GM12878 (cell line): ENCODE measurements at regions not wholly inside any gene's neighbourhood (a gene's known extent, or its start where the extent isn't known, plus 50 kb on each side); places are given as distances from the start of the nearest gene placed in this dataset.

ENCODE experiments used
- ATAC-seq: fragments of 200-7000 bp; cut with Tn5 transposase; 3 replicates; pipeline ENCODE4 v1.9.1; 2020; ENCODE audit warnings: mild to moderate bottlenecking, moderate library complexity
- BruUV-seq: library from RNA; stranded (reverse); fragments of 400-500 nt; replicated peaks from 2 replicates; lab custom pipeline; 2021; lab: Mats Ljungman, UMichigan
- CTCF ChIA-PET: fragments of 300-600 bp; sonication (Branson Sonifier 250); formaldehyde crosslinking; extraction: SDS; loops from one replicate; lab custom pipeline; 2021; ENCODE audit warnings: inconsistent platforms; lab: Yijun Ruan, JAX
- POLR2A ChIA-PET: fragments of 350-600 bp; formaldehyde crosslinking; extraction: SDS; loops from one replicate; lab custom pipeline; 2021; ENCODE audit warnings: inconsistent platforms; lab: Charles Lee
- RAD21 ChIA-PET: fragments of 300-600 bp; sonication (Branson Sonifier 250); formaldehyde crosslinking; loops from one replicate; lab custom pipeline; 2023; ENCODE audit warnings: antibody characterized with exemption; ENCODE audit not compliant: unreplicated experiment; lab: Charles Lee
- SMC1A ChIA-PET: fragments of 300-600 bp; sonication (Branson Sonifier 250); formaldehyde crosslinking; loops from one replicate; lab custom pipeline; 2023; ENCODE audit not compliant: unreplicated experiment, uncharacterized antibody; lab: Charles Lee
- DNase-seq: peaks from one replicate; pipeline ENCODE4 v3.0.0-alpha.2; 2011; ENCODE audit warnings: low read depth, low spot score
- FAIRE-seq: peaks from 3 replicates; lab custom pipeline; 2011; peaks lifted over from hg19 to GRCh38; lab: Jason Lieb, UNC
- H2AFZ ChIP-seq: 2 replicates; pipeline ENCODE4 v1.6.0; 2011; ENCODE audit warnings: low read depth, low read length, control low read depth; ENCODE audit not compliant: control insufficient read depth
- H3K27ac ChIP-seq: 2 replicates; pipeline ENCODE4 v1.5.1; 2011; ENCODE audit warnings: control low read depth; ENCODE audit not compliant: control insufficient read depth, insufficient read depth
- H3K27me3 ChIP-seq, 2 experiments: replicated peaks in 1 of 2; 2 replicates each; pipeline versions ENCODE4 v1.6.0 to v1.6.1; 2011; ENCODE audit warnings: low read length in 1 of 2; ENCODE audit not compliant: control insufficient read depth in 2 of 2, insufficient read depth in 2 of 2
- H3K36me3 ChIP-seq, 2 experiments: 2 replicates each; pipeline ENCODE4 v1.5.1; 2011; ENCODE audit warnings: low read length in 1 of 2; ENCODE audit not compliant: control insufficient read depth in 2 of 2, insufficient read depth in 2 of 2
- H3K4me1 ChIP-seq: 2 replicates; pipeline ENCODE4 v1.6.1; 2011; ENCODE audit warnings: mild to moderate bottlenecking, low read length, moderate library complexity, mixed read lengths; ENCODE audit not compliant: control insufficient read depth, insufficient read depth
- H3K4me2 ChIP-seq: 2 replicates; pipeline ENCODE4 v1.6.0; 2011; ENCODE audit warnings: control low read depth; ENCODE audit not compliant: control insufficient read depth, insufficient read depth
- H3K4me3 ChIP-seq: fragments of 200-600 bp; sonication (generic); 2 replicates; pipeline ENCODE4 v1.5.1; 2016
- H3K79me2 ChIP-seq: 2 replicates; pipeline ENCODE4 v1.6.0; 2011; ENCODE audit warnings: low read length; ENCODE audit not compliant: control insufficient read depth, insufficient read depth
- H3K9ac ChIP-seq: 2 replicates; pipeline ENCODE4 v1.8.0; 2011; ENCODE audit warnings: low read length, control low read depth, mixed read lengths; ENCODE audit not compliant: control insufficient read depth, insufficient read depth
- H3K9me3 ChIP-seq: replicated peaks from 3 replicates; pipeline ENCODE4 v1.5.1; 2011; ENCODE audit warnings: mild to moderate bottlenecking, low read length; ENCODE audit not compliant: control insufficient read depth, insufficient read depth
- H4K20me1 ChIP-seq: 2 replicates; pipeline ENCODE4 v1.6.0; 2011; ENCODE audit not compliant: control insufficient read depth, insufficient read depth
- BCL11A ChIP-seq: IDR thresholded peaks from 2 replicates; pipeline ENCODE4 v1.6.1; 2011; ENCODE audit warnings: low read depth, low read length
- CBX3 ChIP-seq: fragments of 200-600 bp; sonication (generic); IDR thresholded peaks from 2 replicates; pipeline ENCODE4 v1.6.1; 2016; ENCODE audit warnings: low read depth, borderline replicate concordance
- E2F8 ChIP-seq: fragments of 450-650 bp; IDR thresholded peaks from 2 replicates; pipeline ENCODE4 v1.6.1; 2018; ENCODE audit warnings: mild to moderate bottlenecking, low read depth, moderate library complexity; ENCODE audit not compliant: partially characterized antibody
- FOXM1 ChIP-seq: IDR thresholded peaks from 2 replicates; pipeline ENCODE4 v1.6.1; 2012; ENCODE audit warnings: low read depth, mild to moderate bottlenecking, inconsistent platforms, low read length, moderate library complexity
- HCFC1 ChIP-seq: fragments of 150-350 bp; IDR thresholded peaks from 2 replicates; pipeline ENCODE4 v1.6.1; 2014; ENCODE audit warnings: low read length
- MTA2 ChIP-seq: fragments of 450-650 bp; IDR thresholded peaks from 2 replicates; pipeline ENCODE4 v1.6.1; 2016; ENCODE audit warnings: low read depth, mild to moderate bottlenecking, moderate library complexity
- SMC3 ChIP-seq: IDR thresholded peaks from 2 replicates; pipeline ENCODE4 v1.6.1; 2011; ENCODE audit warnings: low read length, improper control_type of control experiment, borderline replicate concordance
- ZNF384 ChIP-seq: IDR thresholded peaks from 2 replicates; pipeline ENCODE4 v1.6.1; 2012; ENCODE audit warnings: low read depth, mild to moderate bottlenecking, low read length, improper control_type of control experiment, borderline replicate concordance
- WGBS: methylation state at CpG from one replicate; pipeline ENCODE4 v1.1.6; 2016; ENCODE audit warnings: low lambda C conversion rate; ENCODE audit not compliant: insufficient replicate concordance, insufficient coverage; ENCODE audit errors: missing lambda C conversion rate; 5-methylcytosine and 5-hydroxymethylcytosine counted together
- in situ Hi-C: fragments of 300-500 bp; cut with MboI; formaldehyde crosslinking; loops from 9 replicates; pipeline ENCODE4 v1.14.3; 2018; ENCODE audit warnings: mixed read lengths
- intact Hi-C: fragments of 100-400 bp; cut with micrococcal nuclease; formaldehyde crosslinking; loops from one replicate; pipeline ENCODE4 v1.14.2; 2022; ENCODE audit not compliant: unreplicated experiment

- intact Hi-C loops (no loop called here), in situ Hi-C loops (no loop called here)
- Histone ChIP-seq H4K20me1 (no peaks in the 10 kb centered on the region), H3K4me3 (no peak overlapping the region), H3K9ac (no peak overlapping the region), H3K4me2 (no peak overlapping the region), H3K9me3 (no peaks in the 10 kb centered on the region), H3K27me3 (no peaks in the 10 kb centered on the region), H3K36me3 (no peaks in the 10 kb centered on the region), H3K79me2 (no peaks in the 10 kb centered on the region), H3K4me1 (no peaks in the 10 kb centered on the region), H3K27ac (no peak overlapping the region), H2AFZ (no peak overlapping the region)
- CTCF ChIA-PET: no interaction called here
- DNase-seq (no peak), FAIRE-seq (no peak), ATAC-seq (no peak)
- SMC1A ChIA-PET: no interaction called here
- RAD21 ChIA-PET: no interaction called here
- TF ChIP-seq MTA2 (peak; percentile 51; the same call in 1 of the 2 replicates), HCFC1 (no peak), BCL11A (peak; percentile 22; the same call in 1 of the 2 replicates), ZNF384 (no peak), FOXM1 (no peak), SMC3 (no peak), E2F8 (no peak), CBX3 (no peak)
- POLR2A ChIA-PET: no interaction called here
- 0% methylated on average over 1 of the region's 1 CpG for WGBS
- BruUV-seq: no TSS peak
Measured at GRCh38 chr3:82038556-82038955, 277.1 kb upstream of the GBE1 start.
